CD4-positive, alpha-beta T cell (primary cell): ENCODE measurements at regions not wholly inside any gene's neighbourhood (a gene's known extent, or its start where the extent isn't known, plus 50 kb on each side); places are given as distances from the start of the nearest gene placed in this dataset.

Source experiments
- ATAC-seq: fragments of 200-7000 bp; cut with Tn5 transposase; one replicate; pipeline ENCODE4 v1.10.0; 2022; ENCODE audit warnings: mild to moderate bottlenecking; ENCODE audit not compliant: poor library complexity
- CTCF ChIA-PET: fragments of 350-600 bp; sonication (Branson Sonifier 250); formaldehyde crosslinking; loops from one replicate; lab custom pipeline; 2021; ENCODE audit warnings: antibody characterized with exemption, inconsistent platforms; lab: Charles Lee
- POLR2A ChIA-PET: fragments of 350-600 bp; sonication (Branson Sonifier 250); formaldehyde crosslinking; loops from one replicate; lab custom pipeline; 2021; ENCODE audit warnings: antibody characterized with exemption, inconsistent platforms; lab: Charles Lee
- DNase-seq, 14 experiments: peaks; one replicate each; pipeline ENCODE4 v3.0.0-alpha.2; 2013 to 2020; ENCODE audit warnings: mixed read lengths in 2 of 14
- H3K27ac ChIP-seq, 2 donors: one replicate each; pipeline versions ENCODE4 v1.5.1 to v1.7.0; 2013; ENCODE audit warnings: low read length in 2 of 2, low read depth in 1 of 2, mild to moderate bottlenecking in 1 of 2
- H3K27me3 ChIP-seq, 2 experiments: 1 replicate in 1 of 2; 2 replicates in 1 of 2; pipeline versions ENCODE4 v1.6.1 to v1.7.0; 2013; ENCODE audit warnings: low read length in 2 of 2, control low read depth in 1 of 2, mild to moderate bottlenecking in 1 of 2, moderate library complexity in 1 of 2; ENCODE audit not compliant: insufficient read depth in 2 of 2, control insufficient read depth in 1 of 2
- H3K36me3 ChIP-seq: one replicate; pipeline ENCODE4 v1.6.1; 2013; ENCODE audit warnings: low read length, control low read depth; ENCODE audit not compliant: insufficient read depth
- H3K4me1 ChIP-seq: one replicate; pipeline ENCODE4 v1.6.1; 2013; ENCODE audit warnings: low read length, control low read depth; ENCODE audit not compliant: insufficient read depth
- H3K4me3 ChIP-seq: one replicate; pipeline ENCODE4 v1.5.1; 2013; ENCODE audit warnings: mild to moderate bottlenecking, low read length, moderate library complexity
- H3K9me3 ChIP-seq, 2 experiments: 1 replicate in 1 of 2; 2 replicates in 1 of 2; pipeline versions ENCODE4 v1.6.1 to v1.7.0; 2013; ENCODE audit warnings: low read length in 2 of 2, mild to moderate bottlenecking in 2 of 2, control low read depth in 1 of 2, moderate library complexity in 1 of 2; ENCODE audit not compliant: control insufficient read depth in 1 of 2, insufficient read depth in 1 of 2
- H3K27ac Mint-ChIP-seq: one replicate; pipeline ENCODE4 v1.8.0; 2020; ENCODE audit warnings: mixed read lengths
- H3K27me3 Mint-ChIP-seq: one replicate; pipeline ENCODE4 v1.8.0; 2021; ENCODE audit warnings: mixed read lengths
- H3K36me3 Mint-ChIP-seq: one replicate; pipeline ENCODE4 v1.8.0; 2021; ENCODE audit warnings: low read depth, mixed read lengths
- H3K4me1 Mint-ChIP-seq: one replicate; pipeline ENCODE4 v1.8.0; 2021; ENCODE audit warnings: low read depth, mixed read lengths
- H3K4me3 Mint-ChIP-seq: one replicate; pipeline ENCODE4 v1.8.0; 2020; ENCODE audit warnings: mild to moderate bottlenecking, mixed read lengths
- H3K9me3 Mint-ChIP-seq: one replicate; pipeline ENCODE4 v1.8.0; 2020; ENCODE audit warnings: mixed read lengths
- CTCF ChIP-seq: fragments of 200-600 bp; IDR thresholded peaks from one replicate; pipeline ENCODE4 v1.8.0; 2022; ENCODE audit warnings: antibody characterized with exemption, mild to moderate bottlenecking
- intact Hi-C, 2 experiments: fragments of 100-400 bp; cut with DNase I in 1 of 2; cut with micrococcal nuclease in 1 of 2; formaldehyde crosslinking; loops; one replicate each; pipeline versions ENCODE4 v1.15.1 to v1.9.0; 2023 to 2025; cut with DNase I, micrococcal nuclease

GRCh38 chr2:66782780-66783361, 347.9 kb downstream of the MEIS1 start:
- ChIA-PET POLR2A (no interaction called here), CTCF (no interaction called here)
- H3K4me3 ChIP-seq, result no peak overlapping the region
- H3K27ac ChIP-seq, result no peak overlapping the region
- H3K9me3 ChIP-seq, result peaks cover 0 to 5% of the 10 kb centered on the region in 2 experiments
- Mint-ChIP-seq H3K27me3 (no peaks in the 10 kb centered on the region), H3K4me3 (no peak overlapping the region), H3K4me1 (no peaks in the 10 kb centered on the region), H3K9me3 (peaks cover 5% of the 10 kb centered on the region), H3K27ac (no peak overlapping the region), H3K36me3 (no peaks in the 10 kb centered on the region)
- DNase-seq (no peak), ATAC-seq (no peak)
- no peaks in the 10 kb centered on the region for H3K27me3 ChIP-seq
- H3K36me3 ChIP-seq, result no peaks in the 10 kb centered on the region
- TF ChIP-seq CTCF, result no peak
- intact Hi-C loops, result no loop called here
- no peaks in the 10 kb centered on the region for H3K4me1 ChIP-seq

- intact Hi-C loops, result no loop called here
- H3K27me3 ChIP-seq, result no peaks in the 10 kb centered on the region
- CTCF ChIA-PET, result no interaction called here
These were observed 354.8 kb downstream of the MEIS1 start for GRCh38 chr2:66789741-66790140.

GRCh38 chr2:66790651-66791181, 355.8 kb downstream of the MEIS1 start:
- ATAC-seq (no peak), DNase-seq (no peak)
- Histone ChIP-seq H3K27me3 (no peaks in the 10 kb centered on the region), H3K4me1 (no peaks in the 10 kb centered on the region), H3K4me3 (no peak overlapping the region), H3K9me3 (no peaks in the 10 kb centered on the region), H3K27ac (no peak overlapping the region), H3K36me3 (no peaks in the 10 kb centered on the region)
- intact Hi-C loops, result no loop called here
- no peaks in the 10 kb centered on the region for H3K27me3 Mint-ChIP-seq
- TF ChIP-seq CTCF, result no peak
- ChIA-PET POLR2A (no interaction called here), CTCF (no interaction called here)
- no peak overlapping the region for H3K4me3 Mint-ChIP-seq
- H3K36me3 Mint-ChIP-seq, result no peaks in the 10 kb centered on the region
- no peaks in the 10 kb centered on the region for H3K4me1 Mint-ChIP-seq
- no peaks in the 10 kb centered on the region for H3K9me3 Mint-ChIP-seq
- H3K27ac Mint-ChIP-seq, result no peak overlapping the region

More at GRCh38 chr2:66789741-66790140, 354.8 kb downstream of the MEIS1 start:
- Histone ChIP-seq H3K9me3 (no peaks in the 10 kb centered on the region), H3K4me1 (no peaks in the 10 kb centered on the region), H3K27ac (no peak overlapping the region), H3K4me3 (no peak overlapping the region), H3K36me3 (no peaks in the 10 kb centered on the region)
- Mint-ChIP-seq H3K36me3 (no peaks in the 10 kb centered on the region), H3K27ac (no peak overlapping the region), H3K9me3 (no peaks in the 10 kb centered on the region), H3K4me3 (no peak overlapping the region), H3K27me3 (no peaks in the 10 kb centered on the region), H3K4me1 (no peaks in the 10 kb centered on the region)
- DNase-seq, result no peak
- TF ChIP-seq CTCF, result no peak
- ATAC-seq, result no peak
- POLR2A ChIA-PET, result no interaction called here
